Bronchial epithelial cell (primary cell): ENCODE measurements at regions not wholly inside any gene's neighbourhood (a gene's known extent, or its start where the extent isn't known, plus 50 kb on each side); places are given as distances from the start of the nearest gene placed in this dataset.

ENCODE experiments used
- DNase-seq: peaks from one replicate; pipeline ENCODE4 v3.0.0-alpha.2; 2010; ENCODE audit warnings: low read depth
- FAIRE-seq: peaks from 2 replicates; lab custom pipeline; 2011; peaks lifted over from hg19 to GRCh38; lab: Jason Lieb, UNC
- H3K27me3 ChIP-seq: 2 replicates; pipeline ENCODE4 v1.5.1; 2011; ENCODE audit warnings: low read length; ENCODE audit not compliant: control insufficient read depth, insufficient read depth
- H3K36me3 ChIP-seq: 2 replicates; pipeline ENCODE4 v1.5.1; 2011; ENCODE audit warnings: low read length; ENCODE audit not compliant: control insufficient read depth, insufficient read depth
- H3K4me3 ChIP-seq: 2 replicates; pipeline ENCODE4 v1.5.1; 2011; ENCODE audit warnings: mild to moderate bottlenecking, low read depth, low read length, control low read depth
- CTCF ChIP-seq: IDR thresholded peaks from 2 replicates; pipeline ENCODE4 v1.5.1; 2011; ENCODE audit warnings: mild to moderate bottlenecking, moderate library complexity, low read length, control low read depth, inconsistent platforms; ENCODE audit not compliant: insufficient read depth, severe bottlenecking

- Histone ChIP-seq H3K4me3 (no peak overlapping the region), H3K27me3 (peaks cover 7% of the 10 kb centered on the region), H3K36me3 (no peaks in the 10 kb centered on the region)
- DNase-seq (no peak), FAIRE-seq (no peak)
- no peak for TF ChIP-seq CTCF
These were observed 103.0 kb downstream of the ADRA2C start for GRCh38 chr4:3869174-3869572.

DNA sequence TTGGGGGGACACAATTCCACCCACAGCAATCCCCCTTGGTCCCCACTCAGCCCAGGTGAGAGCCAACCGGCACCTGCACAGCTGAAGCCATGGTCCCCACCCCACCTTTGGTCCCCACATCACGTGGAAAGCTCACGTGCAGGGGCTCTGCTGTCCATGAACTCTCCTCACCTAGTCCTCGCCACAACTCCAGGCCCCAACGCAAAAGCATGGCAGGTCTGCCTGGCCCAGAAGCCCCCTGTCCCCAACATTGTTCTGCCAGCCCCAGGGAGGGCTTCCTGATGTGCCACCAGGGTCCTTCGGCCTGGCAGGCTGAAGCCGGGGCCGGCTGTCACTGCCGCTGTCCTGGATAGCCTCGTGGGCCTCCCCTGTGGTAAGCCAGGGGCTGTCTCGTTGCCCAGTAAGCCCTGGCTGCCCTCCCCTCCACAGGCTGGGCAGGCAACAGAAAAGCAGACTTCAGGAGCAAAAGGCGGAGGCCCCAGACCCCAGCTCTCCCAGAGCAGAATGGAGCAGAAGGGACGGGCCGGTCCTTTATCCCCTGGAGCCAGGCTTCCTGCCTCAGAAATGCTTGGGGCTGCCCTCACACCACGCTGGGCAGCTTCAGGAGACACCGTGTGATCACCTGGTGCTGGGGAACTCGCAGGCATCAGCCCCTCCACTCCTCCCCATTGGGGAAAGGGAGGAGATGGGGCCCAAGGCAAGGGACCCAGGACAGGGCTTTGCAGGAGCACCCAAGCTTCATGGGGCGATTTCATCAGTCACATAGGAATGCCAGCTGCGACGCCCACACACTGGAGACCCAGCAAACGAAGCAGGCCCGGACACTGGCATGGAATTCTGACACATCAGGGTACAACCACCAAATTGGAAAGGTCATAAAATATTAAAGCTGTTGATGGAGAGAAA lies 103.7 kb downstream of the ADRA2C start:
- Histone ChIP-seq H3K4me3 (no peak overlapping the region), H3K36me3 (no peaks in the 10 kb centered on the region), H3K27me3 (peaks cover 7% of the 10 kb centered on the region)
- FAIRE-seq = no peak
- TF ChIP-seq CTCF = no peak
- no peak for DNase-seq

- Histone ChIP-seq H3K36me3 (no peaks in the 10 kb centered on the region), H3K27me3 (peaks cover 7% of the 10 kb centered on the region), H3K4me3 (no peak overlapping the region)
- no peak for FAIRE-seq
- no peak for DNase-seq
- no peak for TF ChIP-seq CTCF
These were observed 104.4 kb downstream of the ADRA2C start for GRCh38 chr4:3870567-3870962.

DNA sequence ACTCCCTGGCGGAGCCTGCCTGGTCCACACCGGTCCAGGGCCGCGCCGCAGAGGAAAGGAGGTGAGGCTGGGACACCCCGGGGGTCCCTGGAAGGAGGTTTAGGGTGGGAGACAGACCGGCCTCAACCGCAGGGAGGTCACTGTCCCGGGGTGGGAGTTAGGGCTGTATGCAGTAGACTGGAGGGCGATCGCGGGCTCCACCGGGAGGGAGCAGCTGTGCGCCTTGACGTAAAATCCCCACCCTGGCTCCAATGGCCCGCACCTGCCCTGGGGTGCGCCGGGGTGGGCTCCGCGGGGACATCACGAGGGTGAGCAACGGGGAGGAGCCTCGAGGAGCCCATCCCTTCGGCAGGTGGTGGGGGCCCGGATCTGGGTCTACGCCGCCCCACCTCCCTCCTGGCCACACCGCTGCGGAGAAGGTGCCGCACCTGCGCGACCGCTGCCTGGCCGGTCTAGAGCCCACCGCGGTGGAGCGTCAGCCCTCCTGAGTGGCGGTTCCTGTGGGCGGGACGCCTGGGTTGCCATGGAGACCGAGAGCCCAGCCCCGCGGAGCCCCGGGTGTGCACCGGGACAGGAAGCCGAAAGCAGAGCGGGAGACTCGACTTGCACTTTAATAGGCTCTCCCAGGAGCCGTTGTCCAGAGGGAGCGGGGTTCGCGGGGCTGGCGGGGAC lies 105.1 kb downstream of the ADRA2C start:
- DNase-seq (no peak), FAIRE-seq (no peak)
- Histone ChIP-seq H3K27me3 (peaks cover 7% of the 10 kb centered on the region), H3K36me3 (no peaks in the 10 kb centered on the region), H3K4me3 (no peak overlapping the region)
- no peak for TF ChIP-seq CTCF

DNA sequence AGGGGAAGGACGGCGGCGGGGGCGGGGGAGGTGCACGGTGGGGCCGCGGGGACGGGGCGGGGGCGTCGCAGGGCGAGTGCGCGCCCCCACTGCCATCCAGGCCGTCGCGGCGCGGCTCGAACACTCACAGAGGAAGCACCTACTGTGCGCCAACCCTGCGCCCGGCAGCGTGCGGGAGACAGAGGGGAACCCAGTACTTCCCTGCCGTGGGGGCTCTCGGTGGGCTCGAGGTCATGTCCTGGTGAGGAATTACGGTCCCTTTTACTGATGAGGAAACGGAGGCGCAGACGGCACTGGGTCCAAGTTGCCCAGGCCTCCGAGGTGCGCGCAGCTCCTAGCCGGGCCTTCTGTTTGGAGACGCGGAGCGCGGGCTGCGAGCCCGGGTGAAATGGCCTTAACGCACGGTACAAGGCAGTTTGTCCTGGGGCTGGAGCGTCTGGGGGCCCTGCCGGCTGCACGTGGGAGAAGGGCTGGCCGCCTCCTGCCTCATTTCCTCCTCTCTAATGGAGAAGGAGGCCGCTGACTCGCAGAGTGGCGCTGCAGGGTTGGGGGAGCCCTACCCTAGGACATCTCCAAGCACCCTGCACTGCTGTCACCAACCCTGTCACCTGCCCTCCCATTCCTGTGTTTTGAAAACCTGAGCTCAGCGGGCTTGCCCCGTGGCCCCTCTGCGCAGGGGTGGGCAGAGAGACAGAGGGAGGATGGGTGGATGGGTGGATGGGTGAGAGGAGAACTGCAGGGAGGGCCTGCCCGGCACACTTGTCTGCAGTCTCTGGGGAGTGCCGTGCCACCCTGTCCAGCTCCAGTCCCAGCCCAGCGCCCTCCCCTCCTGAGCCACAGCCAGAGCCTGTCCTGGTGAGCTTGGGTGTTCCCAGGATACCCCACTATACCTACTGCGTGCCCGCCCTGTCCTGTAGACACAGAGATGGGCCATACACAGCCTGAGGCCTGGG lies 106.0 kb downstream of the ADRA2C start:
- no peak for TF ChIP-seq CTCF
- FAIRE-seq (no peak), DNase-seq (no peak)
- Histone ChIP-seq H3K36me3 (no peaks in the 10 kb centered on the region), H3K27me3 (peaks cover 7% of the 10 kb centered on the region), H3K4me3 (no peak overlapping the region)
